H9 (cell line): ENCODE measurements at regions not wholly inside any gene's neighbourhood (a gene's known extent, or its start where the extent isn't known, plus 50 kb on each side); places are given as distances from the start of the nearest gene placed in this dataset.

Experiments
- DNase-seq: peaks from one replicate; pipeline ENCODE4 v3.0.0-alpha.2; 2017
- H2AFZ ChIP-seq: one replicate; pipeline ENCODE4 v1.6.1; 2013; ENCODE audit warnings: mild to moderate bottlenecking, low read length, control low read depth, moderate library complexity
- H2AK5ac ChIP-seq: 2 replicates; pipeline ENCODE4 v1.6.1; 2013; ENCODE audit warnings: low read length, control low read depth, mixed read lengths; ENCODE audit not compliant: insufficient read length
- H2BK120ac ChIP-seq: one replicate; pipeline ENCODE4 v1.6.1; 2013; ENCODE audit warnings: low read depth, mild to moderate bottlenecking, low read length, control low read depth, inconsistent platforms; ENCODE audit not compliant: poor library complexity, severe bottlenecking
- H2BK12ac ChIP-seq: 2 replicates; pipeline ENCODE4 v1.6.1; 2013; ENCODE audit warnings: low read length, control low read depth, mixed read lengths, low read depth; ENCODE audit not compliant: insufficient read length
- H2BK15ac ChIP-seq: 2 replicates; pipeline ENCODE4 v1.6.1; 2013; ENCODE audit warnings: low read depth, low read length, control low read depth
- H2BK20ac ChIP-seq: one replicate; pipeline ENCODE4 v1.6.1; 2013; ENCODE audit warnings: low read depth, mild to moderate bottlenecking, low read length, control low read depth, inconsistent platforms; ENCODE audit not compliant: poor library complexity, severe bottlenecking
- H2BK5ac ChIP-seq: 2 replicates; pipeline ENCODE4 v1.6.1; 2013; ENCODE audit warnings: low read length, control low read depth, mixed read lengths; ENCODE audit not compliant: insufficient read length
- H3K14ac ChIP-seq: 2 replicates; pipeline ENCODE4 v1.6.1; 2013; ENCODE audit warnings: low read length, control low read depth; ENCODE audit not compliant: insufficient read depth
- H3K18ac ChIP-seq: 2 replicates; pipeline ENCODE4 v1.6.1; 2013; ENCODE audit warnings: low read depth, mild to moderate bottlenecking, mixed read lengths, low read length, control low read depth; ENCODE audit not compliant: insufficient read length
- H3K23ac ChIP-seq: 2 replicates; pipeline ENCODE4 v1.6.1; 2013; ENCODE audit warnings: low read length, control low read depth, mixed read lengths, low read depth; ENCODE audit not compliant: insufficient read length
- H3K23me2 ChIP-seq: 2 replicates; pipeline ENCODE4 v1.6.1; 2013; ENCODE audit warnings: low read depth, mild to moderate bottlenecking, mixed read lengths, low read length, control low read depth; ENCODE audit not compliant: insufficient read length, poor library complexity, severe bottlenecking
- H3K27ac ChIP-seq: 2 replicates; pipeline ENCODE4 v1.5.1; 2013; ENCODE audit warnings: low read length, control low read depth, mixed read lengths, low read depth; ENCODE audit not compliant: insufficient read length
- H3K27me3 ChIP-seq: 2 replicates; pipeline ENCODE4 v1.6.1; 2013; ENCODE audit warnings: low read length, control low read depth, inconsistent platforms; ENCODE audit not compliant: insufficient read depth
- H3K4ac ChIP-seq: 2 replicates; pipeline ENCODE4 v1.6.1; 2013; ENCODE audit warnings: low read depth, mild to moderate bottlenecking, control low read depth, inconsistent platforms, low read length, moderate library complexity
- H3K4me1 ChIP-seq: 2 replicates; pipeline ENCODE4 v1.6.1; 2013; ENCODE audit warnings: low read length, control low read depth, inconsistent platforms; ENCODE audit not compliant: insufficient read depth
- H3K4me2 ChIP-seq: 2 replicates; pipeline ENCODE4 v1.6.1; 2013; ENCODE audit warnings: low read length, control low read depth, mixed read lengths; ENCODE audit not compliant: insufficient read length, insufficient read depth
- H3K56ac ChIP-seq: 2 replicates; pipeline ENCODE4 v1.6.1; 2013; ENCODE audit warnings: low read depth, mild to moderate bottlenecking, mixed read lengths, low read length, control low read depth; ENCODE audit not compliant: insufficient read length
- H3K79me1 ChIP-seq: 2 replicates; pipeline ENCODE4 v1.6.1; 2013; ENCODE audit warnings: low read depth, mild to moderate bottlenecking, moderate library complexity, low read length, control low read depth, inconsistent platforms; ENCODE audit not compliant: insufficient read depth, poor library complexity, severe bottlenecking
- H3K79me2 ChIP-seq: 2 replicates; pipeline ENCODE4 v1.6.1; 2013; ENCODE audit warnings: low read length, control low read depth, inconsistent platforms; ENCODE audit not compliant: insufficient read depth
- H3K9ac ChIP-seq: 2 replicates; pipeline ENCODE4 v1.6.1; 2013; ENCODE audit warnings: low read length, control low read depth, mixed read lengths; ENCODE audit not compliant: insufficient read length; ENCODE audit errors: extremely low read depth
- H3K9me3 ChIP-seq: one replicate; pipeline ENCODE4 v1.6.1; 2013; ENCODE audit warnings: low read depth, low read length, inconsistent platforms; ENCODE audit not compliant: control insufficient read depth
- H3T11ph ChIP-seq: one replicate; pipeline ENCODE4 v1.6.1; 2013; ENCODE audit warnings: mild to moderate bottlenecking, low read length, control low read depth, inconsistent platforms
- H4K20me1 ChIP-seq: one replicate; pipeline ENCODE4 v1.6.1; 2013; ENCODE audit not compliant: control insufficient read depth, insufficient read length, insufficient read depth
- H4K5ac ChIP-seq: 2 replicates; pipeline ENCODE4 v1.6.1; 2013; ENCODE audit warnings: low read depth, mild to moderate bottlenecking, mixed read lengths, low read length, control low read depth; ENCODE audit not compliant: insufficient read length
- H4K8ac ChIP-seq: replicated peaks from 2 replicates; pipeline ENCODE4 v1.6.1; 2013; ENCODE audit warnings: low read length, control low read depth, mixed read lengths, low read depth; ENCODE audit not compliant: insufficient read length
- H4K91ac ChIP-seq: 2 replicates; pipeline ENCODE4 v1.6.1; 2013; ENCODE audit warnings: low read depth, mild to moderate bottlenecking, moderate library complexity, mixed read lengths, low read length, control low read depth; ENCODE audit not compliant: insufficient read length
- H3K27ac Mint-ChIP-seq, 3 experiments: 2 replicates in 2 of 3; 3 replicates in 1 of 3; pipeline ENCODE4 v1.8.0; 2020 to 2021; ENCODE audit warnings: mixed read lengths in 3 of 3, mild to moderate bottlenecking in 1 of 3, moderate library complexity in 1 of 3
- H3K27me3 Mint-ChIP-seq: 2 replicates; pipeline ENCODE4 v1.8.0; 2021; ENCODE audit warnings: low read depth, mild to moderate bottlenecking, moderate library complexity, mixed read lengths
- H3K36me3 Mint-ChIP-seq, 3 experiments: 2 replicates in 2 of 3; 3 replicates in 1 of 3; pipeline ENCODE4 v1.8.0; 2020 to 2021; ENCODE audit warnings: low read depth in 3 of 3, mixed read lengths in 3 of 3; ENCODE audit not compliant: insufficient read depth in 1 of 3
- H3K4me1 Mint-ChIP-seq, 2 experiments: 2 replicates each; pipeline ENCODE4 v1.8.0; 2020; ENCODE audit warnings: mixed read lengths in 2 of 2
- H3K4me3 Mint-ChIP-seq, 2 experiments: 2 replicates in 1 of 2; 3 replicates in 1 of 2; pipeline ENCODE4 v1.8.0; 2020 to 2021; ENCODE audit warnings: mild to moderate bottlenecking in 2 of 2, mixed read lengths in 2 of 2, moderate library complexity in 1 of 2
- H3K9me3 Mint-ChIP-seq, 2 experiments: 2 replicates in 1 of 2; 3 replicates in 1 of 2; pipeline ENCODE4 v1.8.0; 2020; ENCODE audit warnings: mild to moderate bottlenecking in 2 of 2, mixed read lengths in 2 of 2, moderate library complexity in 1 of 2
- WGBS: extraction: QIAGEN DNeasy Blood & Tissue Kit; methylation state at CpG from one replicate; pipeline ENCODE4 v1.1.7; 2013; ENCODE audit warnings: missing lambda C conversion rate, low lambda C conversion rate, mixed read lengths; ENCODE audit not compliant: insufficient read length; ENCODE audit errors: extremely low coverage; 5-methylcytosine and 5-hydroxymethylcytosine counted together
- TF ChIP-seq, protein P1 (sequence below): fragments of 200-600 bp; sonication (generic); conservative IDR thresholded peaks from 3 replicates; pipeline ENCODE4 v1.8.0; 2021; ENCODE audit warnings: antibody characterized with exemption, mild to moderate bottlenecking

DNA sequence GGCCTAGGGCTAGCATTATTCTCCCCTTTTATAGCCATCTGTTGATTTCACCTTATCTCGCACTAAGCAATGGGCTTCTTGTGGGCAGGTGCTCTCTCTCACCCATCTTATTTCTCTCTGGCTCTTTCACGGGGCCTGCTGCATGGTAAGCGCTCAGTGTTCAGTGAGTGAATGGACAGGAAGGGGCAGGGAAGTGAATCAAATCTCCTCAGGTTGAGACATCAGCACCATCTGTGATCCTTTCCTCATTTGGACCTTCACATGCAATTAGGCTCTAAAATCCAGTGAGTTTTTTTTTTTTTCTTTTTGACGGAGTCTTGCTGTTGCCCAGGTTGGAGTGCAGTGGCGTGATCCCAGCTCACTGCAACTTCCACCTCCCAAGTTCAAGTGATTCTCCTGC is 76.5 kb upstream of the EZR start:
- Histone ChIP-seq H2AFZ (no peak overlapping the region), H3K4me2 (no peak overlapping the region), H3K14ac (no peak overlapping the region), H2BK20ac (no peak overlapping the region), H3K4me1 (peaks cover 2% of the 10 kb centered on the region; the same call in 1 of the 2 replicates), H2BK12ac (no peak overlapping the region), H3K18ac (peak overlapping the region; percentile 44), H2BK120ac (no peak overlapping the region), H4K20me1 (no peaks in the 10 kb centered on the region), H4K91ac (peak overlapping the region; percentile 12), H2BK15ac (no peak overlapping the region), H3K27ac (no peak overlapping the region), H3K23me2 (no peaks in the 10 kb centered on the region), H3K79me1 (no peaks in the 10 kb centered on the region), H3K9me3 (no peaks in the 10 kb centered on the region), H2BK5ac (no peak overlapping the region), H3K27me3 (no peaks in the 10 kb centered on the region), H3K9ac (no peak overlapping the region), H3K79me2 (no peaks in the 10 kb centered on the region), H3K4ac (no peak overlapping the region), H4K8ac (no peak overlapping the region), H3K56ac (no peak overlapping the region), H4K5ac (no peak overlapping the region), H2AK5ac (no peak overlapping the region), H3K23ac (no peak overlapping the region), H3T11ph (no peak overlapping the region)
- Mint-ChIP-seq H3K27me3 (no peaks in the 10 kb centered on the region), H3K4me3 (no peak overlapping the region), H3K9me3 (0 out of 5 replicates have a peak, but pooled peaks cover 0 to 3% of the 10 kb centered on the region in 2 experiments), H3K27ac (peak overlapping the region; percentile 26 to 76 (median 41); a peak in 3 of 7 replicates), H3K36me3 (peaks cover 0 to 8% (median 0%) of the 10 kb centered on the region in 3 experiments; a peak in 3 of 7 replicates), H3K4me1 (peaks cover 21 to 25% of the 10 kb centered on the region in 2 experiments)
- no CpG with 5 or more reads among the region's 5 CpGs for WGBS
- no peak for DNase-seq
- TF ChIP-seq, protein P1, sequence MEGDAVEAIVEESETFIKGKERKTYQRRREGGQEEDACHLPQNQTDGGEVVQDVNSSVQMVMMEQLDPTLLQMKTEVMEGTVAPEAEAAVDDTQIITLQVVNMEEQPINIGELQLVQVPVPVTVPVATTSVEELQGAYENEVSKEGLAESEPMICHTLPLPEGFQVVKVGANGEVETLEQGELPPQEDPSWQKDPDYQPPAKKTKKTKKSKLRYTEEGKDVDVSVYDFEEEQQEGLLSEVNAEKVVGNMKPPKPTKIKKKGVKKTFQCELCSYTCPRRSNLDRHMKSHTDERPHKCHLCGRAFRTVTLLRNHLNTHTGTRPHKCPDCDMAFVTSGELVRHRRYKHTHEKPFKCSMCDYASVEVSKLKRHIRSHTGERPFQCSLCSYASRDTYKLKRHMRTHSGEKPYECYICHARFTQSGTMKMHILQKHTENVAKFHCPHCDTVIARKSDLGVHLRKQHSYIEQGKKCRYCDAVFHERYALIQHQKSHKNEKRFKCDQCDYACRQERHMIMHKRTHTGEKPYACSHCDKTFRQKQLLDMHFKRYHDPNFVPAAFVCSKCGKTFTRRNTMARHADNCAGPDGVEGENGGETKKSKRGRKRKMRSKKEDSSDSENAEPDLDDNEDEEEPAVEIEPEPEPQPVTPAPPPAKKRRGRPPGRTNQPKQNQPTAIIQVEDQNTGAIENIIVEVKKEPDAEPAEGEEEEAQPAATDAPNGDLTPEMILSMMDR = no peak
